HCT116 (cell line): ENCODE measurements at regions not wholly inside any gene's neighbourhood (a gene's known extent, or its start where the extent isn't known, plus 50 kb on each side); places are given as distances from the start of the nearest gene placed in this dataset.

Experiments used
- ATAC-seq: fragments of 200-7000 bp; cut with Tn5 transposase; 2 replicates; pipeline ENCODE4 v1.9.1; 2020; ENCODE audit warnings: mild to moderate bottlenecking, moderate library complexity
- BruUV-seq: library from RNA; stranded (reverse); fragments of 400-500 nt; replicated peaks from 2 replicates; lab custom pipeline; 2021; lab: Mats Ljungman, UMichigan
- CTCF ChIA-PET: fragments of 300-600 bp; sonication (Branson Sonifier 250); formaldehyde crosslinking; loops from one replicate; lab custom pipeline; 2021; ENCODE audit warnings: antibody characterized with exemption; lab: Charles Lee
- POLR2A ChIA-PET: fragments of 300-600, 350-600 bp; sonication (Branson Sonifier 250); formaldehyde crosslinking; loops from one replicate; lab custom pipeline; 2021; ENCODE audit warnings: antibody characterized with exemption; lab: Charles Lee
- RAD21 ChIA-PET, 2 experiments: fragments of 300-600 bp; sonication (Branson Sonifier 250); formaldehyde crosslinking; loops; one replicate each; lab custom pipeline; 2023; ENCODE audit warnings: low total read pairs in 2 of 2; ENCODE audit not compliant: uncharacterized antibody in 2 of 2, unreplicated experiment in 2 of 2, low non-redundant PET in 1 of 2; lab: Charles Lee
- DNase-seq: peaks from one replicate; pipeline ENCODE4 v3.0.0-alpha.2; 2010; ENCODE audit warnings: low read depth, low spot score
- H2AFZ ChIP-seq: fragments of 200-600 bp; shearing (Covaris generic), sonication (generic); 2 replicates; pipeline ENCODE4 v1.6.1; 2017; ENCODE audit warnings: low read depth, mixed run types, mixed read lengths, antibody characterized with exemption, low read length; ENCODE audit not compliant: poor library complexity, severe bottlenecking
- H3K27ac ChIP-seq: 2 replicates; pipeline ENCODE4 v1.5.1; 2012; ENCODE audit warnings: low read depth, low read length
- H3K27me3 ChIP-seq: fragments of 200-600 bp; sonication (generic); 2 replicates; pipeline ENCODE4 v1.6.1; 2016; ENCODE audit warnings: mixed run types, low read length, mixed read lengths; ENCODE audit not compliant: insufficient read depth
- H3K36me3 ChIP-seq, 2 experiments: fragments of 200-500 bp in 1 of 2; fragments of 200-600 bp in 1 of 2; sonication (Bioruptor generic) in 1 of 2; sonication (generic) in 1 of 2; 2 replicates each; pipeline versions ENCODE4 v1.5.1 to v1.6.1; 2014 to 2016; ENCODE audit warnings: low read length in 2 of 2, inconsistent platforms in 1 of 2, mixed read lengths in 1 of 2, mixed run types in 1 of 2; ENCODE audit not compliant: insufficient read depth in 2 of 2, control insufficient read depth in 1 of 2
- H3K4me1 ChIP-seq, 2 experiments: fragments of 200-600 bp in 1 of 2; sonication (generic) in 1 of 2; 2 replicates each; pipeline versions ENCODE4 v1.5.1 to v1.6.1; 2012 to 2017; ENCODE audit warnings: low read length in 2 of 2, inconsistent platforms in 1 of 2, mild to moderate bottlenecking in 1 of 2, mixed read lengths in 1 of 2, mixed run types in 1 of 2, moderate library complexity in 1 of 2; ENCODE audit not compliant: insufficient read depth in 2 of 2, control insufficient read depth in 1 of 2
- H3K4me2 ChIP-seq: fragments of 200-600 bp; sonication (generic); 2 replicates; pipeline ENCODE4 v1.6.1; 2017; ENCODE audit warnings: mixed run types, low read length, mixed read lengths
- H3K4me3 ChIP-seq, 2 experiments: fragments of 200-600 bp in 1 of 2; sonication (generic) in 1 of 2; replicated peaks in 1 of 2; 2 replicates each; pipeline ENCODE4 v1.5.1; 2011 to 2016; ENCODE audit warnings: low read length in 2 of 2, control low read depth in 1 of 2, low read depth in 1 of 2, mild to moderate bottlenecking in 1 of 2, mixed read lengths in 1 of 2, mixed run types in 1 of 2
- H3K79me2 ChIP-seq: fragments of 200-600 bp; sonication (generic); 2 replicates; pipeline ENCODE4 v1.6.1; 2017; ENCODE audit warnings: mild to moderate bottlenecking, mixed run types, low read length, moderate library complexity, mixed read lengths; ENCODE audit not compliant: insufficient read depth
- H3K9ac ChIP-seq: fragments of 200-600 bp; sonication (generic); 2 replicates; pipeline ENCODE4 v1.6.1; 2016; ENCODE audit warnings: low read length, mixed read lengths
- H3K9me2 ChIP-seq: fragments of 200-600 bp; sonication (generic), shearing (Covaris generic); 2 replicates; pipeline ENCODE4 v1.6.1; 2017; ENCODE audit warnings: mixed run types, mild to moderate bottlenecking, moderate library complexity; ENCODE audit not compliant: insufficient read depth
- H3K9me3 ChIP-seq, 2 experiments: fragments of 200-500 bp in 1 of 2; fragments of 200-600 bp in 1 of 2; sonication (Bioruptor generic) in 1 of 2; sonication (generic) in 1 of 2; 2 replicates each; pipeline ENCODE4 v1.6.1; 2014 to 2017; ENCODE audit warnings: low read length in 2 of 2, mixed read lengths in 2 of 2, inconsistent platforms in 1 of 2, low read depth in 1 of 2, mild to moderate bottlenecking in 1 of 2, mixed run types in 1 of 2, moderate library complexity in 1 of 2; ENCODE audit not compliant: control insufficient read depth in 1 of 2, insufficient read depth in 1 of 2
- H4K20me1 ChIP-seq: fragments of 200-600 bp; sonication (generic), shearing (Covaris generic); 2 replicates; pipeline ENCODE4 v1.6.1; 2017; ENCODE audit warnings: mixed run types, mild to moderate bottlenecking, moderate library complexity; ENCODE audit not compliant: insufficient read depth
- ATF3 ChIP-seq: IDR thresholded peaks from 2 replicates; pipeline ENCODE4 v1.6.1; 2012
- CTCF ChIP-seq, 3 experiments: fragments of 200-600 bp in 1 of 3; sonication (generic) in 1 of 3; IDR thresholded peaks in 2 of 3; conservative IDR thresholded peaks in 1 of 3; 2 replicates each; pipeline ENCODE4 v1.5.1; 2012 to 2017; ENCODE audit warnings: low read depth in 2 of 3, low read length in 2 of 3, antibody characterized with exemption in 1 of 3, borderline replicate concordance in 1 of 3, control low read depth in 1 of 3, mild to moderate bottlenecking in 1 of 3, mixed read lengths in 1 of 3, mixed run types in 1 of 3, moderate library complexity in 1 of 3; ENCODE audit not compliant: insufficient read depth in 1 of 3
- ELF1 ChIP-seq: IDR thresholded peaks from 2 replicates; pipeline ENCODE4 v1.6.1; 2012; ENCODE audit warnings: low read depth, borderline replicate concordance
- FOSL1 ChIP-seq: IDR thresholded peaks from 2 replicates; pipeline ENCODE4 v1.6.1; 2012; ENCODE audit warnings: low read depth
- MAX ChIP-seq: IDR thresholded peaks from 2 replicates; pipeline ENCODE4 v1.6.1; 2012
- POLR2A ChIP-seq: IDR thresholded peaks from 2 replicates; pipeline ENCODE4 v1.7.0; 2011; ENCODE audit warnings: borderline replicate concordance; ENCODE audit not compliant: insufficient read depth, insufficient read length; ENCODE audit errors: extremely low read depth
- RAD21 ChIP-seq: IDR thresholded peaks from 2 replicates; pipeline ENCODE4 v1.6.1; 2012; ENCODE audit warnings: low read depth, mild to moderate bottlenecking
- REST ChIP-seq: IDR thresholded peaks from 2 replicates; pipeline ENCODE4 v1.6.1; 2012; ENCODE audit warnings: low read depth
- YY1 ChIP-seq: IDR thresholded peaks from 2 replicates; pipeline ENCODE4 v1.6.1; 2011; ENCODE audit warnings: low read length, low read depth, moderate library complexity, mild to moderate bottlenecking; ENCODE audit not compliant: insufficient replicate concordance; ENCODE audit errors: extremely low read depth
- ZNF274 ChIP-seq: fragments of 200-500 bp; sonication (Bioruptor generic); IDR thresholded peaks from 2 replicates; pipeline ENCODE4 v1.6.1; 2014; ENCODE audit warnings: mild to moderate bottlenecking, low read depth, low read length, inconsistent platforms
- intact Hi-C: fragments of 100-400 bp; cut with micrococcal nuclease; formaldehyde crosslinking; loops from 2 replicates; pipeline ENCODE4 v1.10.0; 2022

- DNase-seq (no peak), ATAC-seq (no peak)
- H3K9me2 ChIP-seq = no peaks in the 10 kb centered on the region
- no peaks in the 10 kb centered on the region for H3K79me2 ChIP-seq
- H3K27me3 ChIP-seq = no peaks in the 10 kb centered on the region
- no peaks in the 10 kb centered on the region for H3K4me1 ChIP-seq
- TF ChIP-seq YY1 (no peak), FOSL1 (no peak), RAD21 (no peak), ATF3 (no peak), POLR2A (no peak), REST (no peak), ELF1 (no peak), CTCF (IDR thresholded peaks at IDR 0.05 in 2 of 3, conservative IDR thresholded peaks at IDR 0.05 in 1 of 3; ENCODE audit: borderline replicate concordance in 1 of 3, insufficient read depth in 1 of 3, low read depth in 2 of 3, low read length in 2 of 3) (no peak), ZNF274 (no peak), MAX (no peak)
- intact Hi-C loops = no loop called here
- H3K4me2 ChIP-seq = no peak overlapping the region
- RAD21 ChIA-PET = no interaction called here
- no peak overlapping the region for H3K4me3 ChIP-seq
- H3K27ac ChIP-seq = no peak overlapping the region
- CTCF ChIA-PET = no interaction called here
- no peaks in the 10 kb centered on the region for H3K36me3 ChIP-seq
- no peak overlapping the region for H3K9ac ChIP-seq
- POLR2A ChIA-PET = no interaction called here
- no TSS peak for BruUV-seq
- H3K9me3 ChIP-seq = peaks cover 0 to 4% of the 10 kb centered on the region in 2 experiments; a peak in 2 of 4 replicates
- no peak overlapping the region for H2AFZ ChIP-seq
- no peaks in the 10 kb centered on the region for H4K20me1 ChIP-seq
Observed at GRCh38 chr2:34176693-34177092, 577.6 kb upstream of the FAM98A start.
